ENCODE measurements at regions not wholly inside any gene's neighbourhood (a gene's known extent, or its start where the extent isn't known, plus 50 kb on each side); places are given as distances from the start of the nearest gene placed in this dataset.

GRCh38 chr5:97427235-97427634 is 244.2 kb upstream of the RIOK2 start:
- Mint-ChIP-seq H3K27me3 (ENCODE audit: insufficient read depth) (peaks cover 2% of the 10 kb centered on the region), H3K4me1 (ENCODE audit: low read depth) (peaks cover 4% of the 10 kb centered on the region; the same call in 1 of the 2 replicates), H3K27ac (no peak overlapping the region), H3K4me3 (no peak overlapping the region), H3K9me3 (no peaks in the 10 kb centered on the region), H3K36me3 (ENCODE audit: low read depth) (no peaks in the 10 kb centered on the region)
- TF ChIP-seq CTCF (IDR thresholded peaks at IDR 0.05) = peak; percentile 22; the same call in 1 of the 2 replicates
- no peak for DNase-seq

GRCh38 chr5:97434021-97434420 is 251.0 kb upstream of the RIOK2 start:
- no peak for DNase-seq
- Mint-ChIP-seq H3K27me3 (ENCODE audit: insufficient read depth) (peaks cover 2% of the 10 kb centered on the region), H3K27ac (no peak overlapping the region), H3K4me1 (ENCODE audit: low read depth) (no peaks in the 10 kb centered on the region), H3K9me3 (no peaks in the 10 kb centered on the region), H3K36me3 (ENCODE audit: low read depth) (no peaks in the 10 kb centered on the region), H3K4me3 (no peak overlapping the region)
- TF ChIP-seq CTCF (IDR thresholded peaks at IDR 0.05) = no peak

DNA sequence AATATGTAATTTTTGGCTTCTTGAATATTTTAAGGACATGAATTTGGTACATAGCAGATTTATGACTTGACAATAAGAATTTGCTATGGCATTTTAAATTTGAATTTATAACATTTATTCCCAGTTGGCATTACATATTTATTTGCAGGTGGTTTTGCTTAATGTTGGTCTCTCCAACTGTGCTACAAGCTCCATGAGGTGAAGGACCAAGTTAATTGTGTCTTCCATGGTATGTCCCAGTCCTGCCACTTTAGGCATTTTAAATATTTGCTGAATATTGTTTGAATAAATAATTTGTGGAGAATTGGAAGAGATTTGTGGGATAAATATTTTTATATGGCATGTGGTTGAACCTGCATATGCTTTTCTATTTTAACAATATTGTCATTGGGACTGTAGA is 253.4 kb upstream of the RIOK2 start:
- Mint-ChIP-seq H3K36me3 (ENCODE audit: low read depth) (no peaks in the 10 kb centered on the region), H3K4me3 (no peak overlapping the region), H3K27ac (no peak overlapping the region), H3K4me1 (ENCODE audit: low read depth) (no peaks in the 10 kb centered on the region), H3K9me3 (no peaks in the 10 kb centered on the region), H3K27me3 (ENCODE audit: insufficient read depth) (peaks cover 3% of the 10 kb centered on the region)
- TF ChIP-seq CTCF (IDR thresholded peaks at IDR 0.05) = no peak
- DNase-seq = no peak

GRCh38 chr5:97443740-97444139 is 260.7 kb upstream of the RIOK2 start:
- TF ChIP-seq CTCF (IDR thresholded peaks at IDR 0.05) = no peak
- Mint-ChIP-seq H3K27ac (no peak overlapping the region), H3K27me3 (ENCODE audit: insufficient read depth) (peaks cover 1% of the 10 kb centered on the region; the same call in 1 of the 2 replicates), H3K36me3 (ENCODE audit: low read depth) (no peaks in the 10 kb centered on the region; the same call in 1 of the 2 replicates), H3K4me1 (ENCODE audit: low read depth) (no peaks in the 10 kb centered on the region), H3K4me3 (no peak overlapping the region), H3K9me3 (no peaks in the 10 kb centered on the region)
- no peak for DNase-seq

- Mint-ChIP-seq H3K9me3 (no peaks in the 10 kb centered on the region), H3K4me1 (ENCODE audit: low read depth) (no peaks in the 10 kb centered on the region), H3K27ac (no peak overlapping the region), H3K27me3 (ENCODE audit: insufficient read depth) (peaks cover 3% of the 10 kb centered on the region; the same call in 1 of the 2 replicates), H3K36me3 (ENCODE audit: low read depth) (no peaks in the 10 kb centered on the region; the same call in 1 of the 2 replicates), H3K4me3 (no peak overlapping the region)
- no peak for TF ChIP-seq CTCF (IDR thresholded peaks at IDR 0.05)
- no peak for DNase-seq
Measured at GRCh38 chr5:97449172-97449571, 266.1 kb upstream of the RIOK2 start.

DNA sequence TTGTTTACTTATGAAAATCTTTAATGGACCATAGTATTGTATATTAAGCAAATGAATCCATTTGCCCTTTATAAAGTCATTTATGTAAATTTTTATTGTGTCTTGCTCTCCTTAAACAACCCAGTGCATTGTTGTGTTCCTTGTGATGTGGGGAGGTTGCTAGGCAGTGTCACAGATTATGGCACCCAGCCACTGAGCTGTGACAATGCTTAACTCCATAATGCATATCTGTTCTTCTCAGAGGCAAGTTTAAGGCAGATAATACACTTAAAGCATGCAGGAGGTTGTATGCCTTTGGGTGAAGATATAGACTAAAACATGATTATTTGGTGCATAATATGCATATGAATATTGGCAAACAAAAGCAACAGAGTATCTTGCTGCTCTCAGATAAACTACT is 269.6 kb upstream of the RIOK2 start:
- H3K36me3 Mint-ChIP-seq (ENCODE audit: low read depth) = no peaks in the 10 kb centered on the region
- no peaks in the 10 kb centered on the region for H3K9me3 Mint-ChIP-seq
- no peaks in the 10 kb centered on the region for H3K4me1 Mint-ChIP-seq (ENCODE audit: low read depth)
- peaks cover 3% of the 10 kb centered on the region; the same call in 1 of the 2 replicates for H3K27me3 Mint-ChIP-seq (ENCODE audit: insufficient read depth)
- TF ChIP-seq CTCF (IDR thresholded peaks at IDR 0.05) = no peak
- no peak overlapping the region for H3K4me3 Mint-ChIP-seq
- no peak for DNase-seq
- no peak overlapping the region for H3K27ac Mint-ChIP-seq

Data from HFFc6 (cell line).